NCI-H82 (cell line): ENCODE measurements at regions not wholly inside any gene's neighbourhood (a gene's known extent, or its start where the extent isn't known, plus 50 kb on each side); places are given as distances from the start of the nearest gene placed in this dataset.
"Not testable (repeated sequence)": the region's sequence is repeated elsewhere in the genome, so short reads cannot be mapped to it uniquely, and the experiment has no call there.

ENCODE experiments used
- DNase-seq: peaks from one replicate; lab custom pipeline; 2025; lab: John Stamatoyannopoulos, UW

DNA sequence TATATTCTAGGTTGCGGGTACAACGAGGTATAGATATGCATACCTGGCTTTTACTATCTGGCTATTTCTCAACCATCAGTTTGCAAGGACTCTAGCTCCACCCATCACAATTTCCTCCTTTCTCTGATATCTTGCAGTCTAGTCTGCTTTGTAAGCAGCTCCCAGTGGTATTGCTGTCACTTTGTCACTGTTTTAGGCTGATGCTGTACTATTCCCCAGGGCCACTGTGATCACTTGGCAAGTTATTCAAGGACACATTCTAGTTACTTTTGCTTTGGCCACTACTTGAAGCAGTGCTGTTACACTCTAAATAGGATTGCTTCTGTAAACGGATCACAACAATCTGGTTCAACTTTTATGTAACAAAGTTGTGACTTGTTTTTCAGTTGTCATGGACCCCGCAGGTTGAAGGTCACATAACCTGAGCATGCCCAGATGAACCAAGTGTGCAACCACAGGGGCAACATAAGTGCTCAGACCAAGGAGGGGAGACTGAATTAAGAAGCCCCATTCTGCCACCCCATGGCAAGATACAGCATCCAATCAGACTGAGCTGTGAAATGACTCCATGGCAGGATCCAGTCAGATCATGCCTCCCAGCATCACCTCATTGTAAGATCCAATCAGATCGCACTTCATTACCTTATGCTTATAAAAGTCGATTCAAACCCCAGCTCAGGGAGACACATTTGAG is 588.4 kb upstream of the CITED2 start:
- DNase-seq, result peak; percentile 43

DNA sequence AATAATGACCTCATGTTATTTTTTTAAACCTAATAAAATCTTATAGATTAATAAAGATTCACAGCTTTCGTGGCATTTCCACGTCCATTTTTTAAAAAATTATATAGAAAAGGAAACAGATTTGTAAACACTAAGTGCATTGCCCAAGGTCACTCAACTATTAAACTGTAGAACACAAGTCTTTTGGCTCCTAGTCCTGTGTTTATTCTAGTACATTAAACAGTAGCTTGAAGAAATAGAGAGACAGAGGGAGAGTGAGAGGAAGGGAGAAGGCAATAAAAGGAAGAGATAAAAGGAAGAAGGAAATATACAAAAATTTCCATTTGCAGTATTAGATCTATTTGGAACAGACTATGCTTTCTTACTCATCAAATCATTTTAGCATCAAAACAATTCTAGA is 586.7 kb upstream of the CITED2 start:
- DNase-seq, result no peak

DNA sequence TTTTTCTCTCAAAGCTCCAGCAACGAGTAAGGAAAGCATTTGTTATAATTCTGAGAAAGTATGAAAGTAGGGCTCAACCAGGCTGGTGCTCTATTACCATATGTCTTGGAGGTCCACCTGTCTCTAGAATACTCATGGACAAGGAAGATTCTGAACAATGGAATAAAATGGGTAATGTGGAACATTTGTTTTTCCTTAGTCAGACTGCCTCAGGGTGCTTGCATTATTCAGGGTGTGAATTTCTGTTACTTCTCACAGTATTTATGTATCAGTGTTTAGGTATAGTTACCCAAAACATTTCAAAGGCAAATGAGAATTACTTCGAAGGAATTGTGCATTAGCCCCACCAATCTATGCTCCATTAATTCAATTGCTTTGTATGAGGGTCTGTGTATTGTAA is 586.2 kb upstream of the CITED2 start:
- DNase-seq, result no peak

DNA sequence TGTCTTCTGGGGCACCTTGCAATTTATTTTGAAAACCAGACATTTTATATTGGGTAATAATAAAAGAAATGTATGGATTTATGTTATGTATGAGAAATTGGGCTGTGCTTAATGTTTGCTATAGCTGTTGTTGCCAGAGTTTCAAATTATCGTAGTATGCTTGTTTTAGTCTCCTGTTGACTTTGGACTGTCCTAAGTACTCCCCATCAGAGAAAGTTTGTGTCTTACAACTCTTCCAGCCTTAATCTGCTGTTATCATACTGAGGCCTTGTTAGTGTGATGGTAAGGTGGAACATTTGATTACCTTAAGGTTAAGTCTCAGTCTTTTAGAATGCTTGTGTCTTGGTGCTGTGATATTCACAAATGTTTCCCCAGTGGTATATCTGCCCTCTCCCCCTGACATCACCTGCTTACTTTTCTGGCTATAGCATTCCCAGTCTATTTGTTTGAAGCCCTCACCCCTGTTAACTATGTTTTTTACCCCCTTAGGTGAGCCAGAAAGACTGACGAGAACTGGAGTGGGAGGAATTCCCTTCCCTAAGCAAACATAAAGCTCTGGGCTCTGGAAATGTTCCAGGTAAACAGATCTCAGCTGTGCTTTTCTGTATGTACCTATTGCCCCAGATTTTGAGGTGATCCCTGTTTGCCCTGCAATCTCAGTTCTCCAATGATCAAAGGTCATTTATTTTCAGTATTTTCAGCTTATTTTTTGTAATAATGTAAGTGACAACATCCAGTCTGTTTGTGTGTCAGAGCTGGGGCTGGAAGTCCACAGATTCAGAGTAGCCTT is 581.1 kb upstream of the CITED2 start:
- no peak for DNase-seq

DNA sequence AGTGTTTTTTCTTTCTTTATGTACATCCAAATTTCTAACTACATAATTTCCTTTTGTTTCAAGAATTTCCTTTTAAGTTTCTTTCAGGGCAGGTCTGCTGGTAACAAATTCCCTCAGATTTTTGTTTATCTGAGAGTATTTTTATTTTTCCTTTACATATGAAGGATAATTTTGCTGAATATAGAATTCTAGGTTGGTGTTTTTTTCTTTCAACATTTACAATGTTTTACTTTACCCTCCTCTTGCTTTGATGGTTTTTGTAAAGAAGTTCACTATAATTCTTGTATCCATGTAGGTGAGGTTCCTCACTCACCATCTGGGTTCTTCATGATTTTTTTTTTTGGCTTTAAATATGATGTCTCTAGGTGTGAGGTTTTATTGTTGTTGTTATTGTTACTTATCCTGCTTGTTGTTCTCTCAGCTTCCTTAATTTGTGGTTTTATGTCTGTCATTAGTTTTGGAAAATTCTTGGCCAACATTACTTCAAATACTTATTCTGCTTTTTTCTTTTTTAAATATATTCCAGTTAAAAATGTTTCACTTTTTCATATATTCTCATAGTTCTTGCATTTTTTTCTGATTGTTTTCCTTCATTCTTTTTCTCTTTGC is 580.1 kb upstream of the CITED2 start:
- DNase-seq, result no peak

DNA sequence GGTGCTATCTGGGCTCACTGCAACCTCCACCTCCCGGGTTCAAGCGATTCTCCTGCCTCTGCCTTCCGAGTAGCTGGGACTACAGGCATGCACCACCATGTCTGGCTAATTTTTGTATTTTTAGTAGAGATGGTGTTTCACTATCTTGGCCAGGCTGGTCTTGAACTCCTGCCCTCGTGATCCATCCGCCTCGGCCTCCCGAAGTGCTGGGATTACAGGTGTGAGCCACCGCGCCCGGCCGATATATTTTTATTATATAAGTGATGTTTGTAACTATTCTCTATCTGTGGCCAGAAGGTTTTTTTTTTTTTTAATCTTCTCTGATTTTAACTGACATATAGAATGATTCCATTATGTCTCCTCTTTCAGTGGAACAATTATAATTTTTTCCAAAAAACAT is 579.3 kb upstream of the CITED2 start:
- DNase-seq, result not testable (repeated sequence)

DNA sequence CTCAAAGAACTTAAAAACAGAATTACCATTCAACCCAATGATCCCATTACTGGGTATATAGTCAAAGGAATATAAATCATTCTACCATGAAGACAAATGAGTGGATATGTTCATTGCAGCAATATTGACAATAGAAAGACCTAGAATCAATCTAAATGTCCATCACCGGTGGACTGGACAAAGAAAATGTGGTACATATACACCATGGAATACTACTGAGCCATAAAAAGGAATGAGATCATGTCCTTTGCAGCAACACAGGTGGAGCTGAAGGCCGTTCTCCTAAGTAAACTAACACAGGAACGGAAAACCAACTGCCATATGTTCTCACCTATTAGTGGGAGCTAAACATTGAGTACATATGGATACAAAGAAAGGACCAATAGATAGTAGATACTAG is 576.7 kb upstream of the CITED2 start:
- DNase-seq, result no peak

DNA sequence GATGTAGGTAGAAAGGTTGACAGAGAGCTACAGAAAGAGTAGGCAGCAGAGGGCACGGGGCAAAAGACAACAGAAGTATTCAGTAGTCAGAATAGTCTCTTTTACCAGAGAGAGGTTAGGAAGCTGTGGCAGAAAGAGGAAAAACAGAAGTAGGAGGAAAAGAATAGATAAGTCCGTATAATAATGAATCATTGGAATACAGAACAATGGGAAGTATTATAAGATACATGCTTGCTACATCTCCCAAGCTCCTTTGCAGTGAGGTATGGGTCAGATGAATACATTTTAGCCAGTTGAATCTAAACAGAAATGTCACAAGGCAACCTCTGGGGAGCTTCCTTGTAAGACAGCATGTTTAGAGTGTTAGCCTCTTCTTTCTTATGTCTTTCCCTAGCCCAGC is 570.5 kb upstream of the CITED2 start:
- no peak for DNase-seq

DNA sequence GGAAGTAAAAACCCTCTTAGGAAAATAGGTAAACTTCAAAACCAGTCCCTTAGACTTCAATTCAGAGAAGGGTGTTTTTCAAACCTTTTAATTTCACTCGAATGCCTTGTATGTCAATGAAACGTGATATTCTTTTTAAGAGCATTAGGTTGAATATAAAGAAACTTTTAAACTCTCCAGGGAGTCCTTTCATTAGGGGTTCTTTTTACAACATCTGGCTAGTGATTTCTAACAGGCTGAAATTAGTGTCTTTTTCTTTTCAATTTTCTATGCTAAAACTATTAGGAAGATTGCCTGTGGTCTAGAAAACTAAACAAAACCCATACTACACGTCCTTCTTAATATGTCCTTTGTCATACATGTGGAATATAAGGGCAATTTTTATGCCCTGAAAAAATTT is 569.7 kb upstream of the CITED2 start:
- no peak for DNase-seq

DNA sequence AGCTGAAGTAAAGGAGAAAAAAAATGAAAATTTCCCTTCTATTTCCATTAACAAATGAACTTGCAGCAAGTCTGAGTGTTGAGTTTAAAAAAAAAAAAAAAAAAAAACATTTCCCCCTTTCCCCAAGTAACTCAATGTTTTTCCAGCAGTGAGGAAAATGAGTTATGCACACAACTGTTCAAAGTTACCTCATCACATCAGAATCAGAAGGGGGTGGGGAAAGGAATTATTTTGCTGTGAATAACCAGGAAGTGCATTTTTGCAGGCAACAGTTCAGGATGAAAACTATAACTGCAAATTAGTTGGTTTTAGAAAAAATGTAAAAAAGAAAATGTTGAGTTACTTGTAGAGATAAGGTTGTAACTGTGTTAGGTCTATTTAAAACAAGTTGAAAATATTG is 568.9 kb upstream of the CITED2 start:
- no peak for DNase-seq

DNA sequence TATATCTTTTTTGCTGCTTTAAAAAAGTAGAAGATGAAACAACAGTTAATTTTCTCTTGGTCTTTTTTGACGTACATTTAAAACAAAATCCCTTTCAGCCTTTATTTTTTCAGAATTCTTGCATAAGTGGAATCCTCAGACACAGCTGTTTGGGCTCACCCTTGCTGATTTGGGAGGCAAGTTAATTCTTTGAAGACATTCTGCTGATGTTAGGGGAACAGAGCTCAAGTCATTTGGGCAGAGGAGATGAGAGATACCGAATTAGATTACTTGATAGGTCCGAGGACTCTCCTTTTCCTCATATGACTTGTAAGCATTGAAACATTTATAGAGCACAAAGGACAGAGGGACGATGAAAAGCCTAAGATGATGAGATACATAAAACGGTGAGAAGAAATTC is 567.9 kb upstream of the CITED2 start:
- DNase-seq, result no peak

DNA sequence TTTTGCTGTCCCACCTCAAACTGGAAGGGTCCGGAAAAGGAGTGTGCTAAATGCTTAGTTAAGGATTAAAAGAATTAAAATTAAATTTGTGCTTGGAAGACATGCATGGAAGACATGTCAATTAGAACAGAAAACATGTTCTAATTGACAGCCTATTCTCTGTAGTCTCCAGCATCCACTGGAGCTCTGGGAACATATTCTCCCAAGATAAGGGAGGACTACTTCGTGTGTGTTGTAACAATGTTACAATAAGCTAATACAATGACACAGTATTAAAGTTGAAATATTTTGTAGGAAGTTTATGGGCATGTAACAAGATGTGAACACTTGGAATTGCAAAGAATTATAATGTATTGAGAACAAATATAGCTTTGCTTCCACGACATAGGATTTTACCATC is 567.4 kb upstream of the CITED2 start:
- no peak for DNase-seq

DNA sequence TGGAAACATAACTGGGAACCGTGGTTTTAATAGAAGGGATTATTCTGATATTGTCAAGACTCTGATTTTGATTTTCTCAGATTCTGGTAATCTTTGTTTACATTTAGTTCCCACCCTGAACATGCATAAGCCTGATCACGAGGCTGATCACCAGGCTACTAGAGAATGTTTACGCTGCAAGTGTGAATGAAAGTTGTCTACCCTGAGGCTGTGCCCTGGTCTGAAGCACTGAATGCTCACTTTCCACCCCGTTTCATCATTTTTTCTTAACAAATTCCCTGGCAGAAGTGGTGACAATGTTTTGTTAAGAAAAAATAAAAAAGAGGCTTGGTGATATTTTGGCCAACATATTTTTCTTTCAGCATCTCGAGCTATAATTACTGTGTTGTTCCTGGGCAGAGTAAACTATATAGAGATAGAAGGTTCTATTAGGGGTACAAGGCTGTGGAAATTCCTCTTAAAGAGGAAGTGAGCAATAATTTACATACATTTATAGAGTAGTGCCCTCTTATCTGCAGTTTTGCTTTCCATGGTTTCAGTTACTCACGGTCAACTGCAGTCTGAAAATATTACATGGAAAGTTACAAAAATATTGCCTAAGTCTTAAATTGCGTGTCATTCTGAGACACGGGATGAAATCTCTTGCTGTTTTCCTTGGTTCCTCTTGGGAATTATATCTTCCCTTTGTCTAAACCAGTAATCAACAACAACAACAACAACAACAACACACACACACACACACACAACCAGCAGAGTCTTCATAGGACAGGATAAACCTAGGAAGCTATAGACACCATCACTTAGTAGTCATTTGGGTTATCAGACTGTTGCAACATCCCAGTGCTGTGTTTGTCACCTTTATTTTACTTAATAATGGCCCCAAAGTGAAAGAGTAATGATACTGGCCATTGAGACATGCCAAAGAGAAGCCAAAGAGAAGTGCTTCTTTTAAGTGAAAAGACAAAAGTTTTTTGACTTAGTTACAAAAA is 566.6 kb upstream of the CITED2 start:
- DNase-seq, result no peak

DNA sequence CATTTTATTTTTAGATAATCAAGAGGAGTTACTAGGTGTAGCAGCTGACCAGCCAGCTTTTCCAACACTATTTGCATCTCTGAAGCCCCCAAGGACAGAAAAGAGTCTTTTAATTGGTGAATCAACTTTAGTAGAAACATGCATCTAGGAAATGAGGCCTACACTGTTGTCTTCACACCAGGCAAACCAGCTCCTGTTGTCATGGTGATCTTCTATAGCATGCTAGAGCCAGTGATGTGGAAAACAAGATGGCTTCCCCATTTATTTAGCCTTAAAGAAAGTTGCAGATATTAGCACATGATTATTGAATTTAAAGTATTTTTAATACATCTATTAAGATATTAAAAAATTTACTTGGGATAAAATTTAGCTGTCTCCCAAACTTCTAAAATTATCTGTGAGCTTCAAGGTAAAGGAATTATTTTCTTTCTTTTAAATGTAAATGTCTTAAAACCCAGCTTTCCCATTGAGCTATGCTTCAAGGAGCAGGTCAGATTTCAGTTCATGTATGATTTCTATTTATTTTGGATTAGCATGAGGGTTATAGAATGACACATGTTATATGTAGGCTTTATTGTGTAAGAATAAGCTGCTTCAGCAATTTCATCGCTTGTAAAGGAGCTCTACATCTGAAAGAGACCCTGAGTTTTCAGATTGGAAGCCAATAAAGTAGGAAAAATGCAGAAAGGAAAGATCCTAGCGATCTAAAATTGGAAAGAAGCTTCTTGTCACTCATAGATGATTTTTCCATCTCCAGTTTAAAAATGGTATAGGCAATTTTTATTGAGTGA is 564.9 kb upstream of the CITED2 start:
- peak; percentile 9 for DNase-seq

DNA sequence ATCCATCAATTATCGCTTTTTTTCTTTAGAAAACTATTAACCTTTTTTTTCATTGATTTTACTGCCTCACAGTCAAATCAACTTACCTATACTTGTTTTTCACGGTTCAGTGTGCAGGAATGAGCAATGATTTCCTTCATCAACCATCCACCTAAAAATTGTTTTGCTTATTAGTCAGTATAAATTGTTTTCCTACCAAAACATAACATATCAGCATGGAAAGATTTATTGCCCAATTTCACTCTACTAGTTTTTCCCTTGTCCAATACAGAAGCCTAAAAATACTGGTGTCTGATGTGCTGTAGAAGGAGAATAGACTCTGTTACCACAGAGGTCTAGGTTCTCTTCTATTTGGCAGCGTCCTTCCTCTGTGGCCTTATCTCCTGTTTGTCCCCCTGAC is 558.2 kb upstream of the CITED2 start:
- no peak for DNase-seq

DNA sequence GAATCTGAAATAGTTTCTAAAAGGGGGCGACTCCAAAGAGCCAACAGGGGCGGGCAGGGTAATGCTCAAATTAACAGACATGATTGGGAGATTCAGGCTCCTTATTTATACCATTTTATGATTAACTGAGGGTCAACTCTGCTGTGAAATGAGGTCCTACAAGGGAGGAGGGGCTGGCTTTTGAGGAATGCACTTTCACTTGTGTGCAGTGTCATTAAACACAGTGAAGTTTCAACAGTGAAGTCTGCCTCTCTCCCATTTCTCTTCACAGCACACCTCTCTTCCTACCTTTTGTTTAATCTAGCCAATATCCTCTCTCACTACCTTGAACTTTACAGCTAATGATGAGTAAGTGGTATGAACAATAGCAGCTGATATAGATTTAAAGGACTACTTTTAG is 557.3 kb upstream of the CITED2 start:
- DNase-seq, result no peak

DNA sequence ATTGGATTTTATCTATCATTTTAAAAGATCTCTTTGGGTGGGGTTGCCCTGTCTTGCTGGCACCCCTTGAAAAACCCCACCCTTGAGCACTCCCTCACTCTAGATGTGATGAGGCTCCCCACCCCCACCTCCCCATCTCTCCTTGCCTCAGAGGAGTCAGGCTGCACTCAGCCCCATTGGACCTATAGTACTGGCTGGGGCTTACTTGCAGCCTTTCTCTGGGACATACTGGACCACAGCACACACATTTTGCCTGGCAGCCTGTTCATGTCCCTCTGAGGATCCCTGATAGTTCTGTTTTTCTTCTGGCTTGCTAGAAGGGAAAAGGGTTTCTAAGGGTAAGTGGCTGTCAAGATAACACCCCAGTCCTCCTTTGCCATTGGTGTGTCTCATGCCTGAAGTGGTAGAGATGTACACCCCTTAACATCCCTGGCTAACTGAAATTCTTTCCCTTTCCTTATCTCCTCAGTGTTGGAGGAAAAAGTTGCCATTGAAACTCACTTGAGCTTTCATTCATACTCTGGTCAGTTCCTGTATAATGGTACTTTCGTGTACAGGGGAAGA is 553.4 kb upstream of the CITED2 start:
- no peak for DNase-seq

DNA sequence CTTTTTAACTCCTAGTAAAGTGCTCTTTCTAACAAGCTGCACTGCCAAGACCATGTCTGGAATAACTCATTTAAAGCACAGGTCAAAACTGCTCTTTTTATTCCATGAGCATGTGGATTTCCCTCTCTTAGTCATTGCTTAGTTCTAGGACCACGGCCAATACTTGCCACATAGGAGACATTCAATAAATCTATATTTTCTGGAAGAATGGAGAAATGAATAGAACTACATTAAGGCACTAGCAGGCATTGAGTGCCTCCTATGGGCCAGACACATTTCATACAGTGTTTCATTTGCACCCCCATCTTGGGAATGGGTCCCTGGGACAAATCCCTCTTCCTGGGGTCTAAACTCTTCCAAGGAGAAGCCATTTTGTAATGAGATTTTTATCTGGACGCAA is 552.8 kb upstream of the CITED2 start:
- peak; percentile 9 for DNase-seq

DNA sequence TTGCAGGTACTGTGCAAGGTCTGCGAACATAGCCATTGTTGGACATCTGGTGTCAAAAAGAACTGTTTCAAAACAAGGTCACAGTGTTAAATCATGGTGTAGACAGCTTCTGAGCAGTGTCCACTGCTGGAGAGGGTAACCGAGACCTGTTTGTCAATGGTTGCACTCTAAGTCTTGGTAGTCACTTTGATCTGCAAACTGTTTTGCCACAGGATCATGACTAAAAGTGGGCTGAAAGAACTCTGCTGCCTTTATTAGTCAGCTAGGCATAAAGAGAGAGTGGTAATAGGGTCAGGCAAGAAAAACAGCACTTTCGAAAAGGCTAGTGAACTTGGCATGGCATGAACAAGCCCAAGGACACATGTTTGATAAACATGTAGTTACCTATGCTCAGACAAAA is 552.3 kb upstream of the CITED2 start:
- DNase-seq, result no peak

DNA sequence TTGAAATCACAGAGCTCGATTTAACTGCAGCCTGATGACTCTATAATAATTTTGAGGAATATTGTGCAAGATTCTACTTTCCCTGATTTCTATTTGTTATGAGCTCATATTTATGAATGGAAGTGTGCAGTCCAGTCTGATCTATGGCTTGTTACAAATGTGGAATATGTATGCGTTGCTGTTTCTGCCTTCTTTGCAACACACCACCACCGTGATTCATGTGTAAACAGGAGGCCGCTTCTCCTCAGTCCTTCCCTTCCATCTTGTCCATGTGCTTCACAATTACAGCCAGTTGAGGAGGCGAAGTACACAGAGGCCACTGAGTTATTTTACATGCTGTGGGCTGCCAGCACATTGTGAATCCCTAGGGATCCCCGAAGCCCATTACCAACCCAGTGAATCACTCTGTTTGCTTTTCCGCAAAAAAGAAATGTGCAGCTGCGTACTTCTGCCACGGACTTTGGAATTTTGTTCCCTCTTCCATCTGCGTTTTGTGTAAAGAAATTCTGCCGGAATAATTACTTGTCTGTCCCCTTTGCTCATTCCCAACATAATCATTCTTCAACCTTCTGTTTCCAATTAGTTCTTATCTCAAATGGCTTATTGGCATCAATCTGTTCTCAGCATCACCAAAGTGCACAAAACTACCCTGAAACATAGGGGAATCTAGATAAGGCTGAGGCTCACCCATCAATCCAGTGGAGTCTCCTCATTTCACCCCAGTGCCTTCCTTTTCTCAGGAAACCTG is 551.6 kb upstream of the CITED2 start:
- no peak for DNase-seq
